ENCODE measurements at regions not wholly inside any gene's neighbourhood (a gene's known extent, or its start where the extent isn't known, plus 50 kb on each side); places are given as distances from the start of the nearest gene placed in this dataset.

- TF ChIP-seq TAF1 (IDR thresholded peaks at IDR 0.05; ENCODE audit: borderline replicate concordance, insufficient read depth, low read length) (no peak), FOXP2 (optimal IDR thresholded peaks at IDR 0.05; ENCODE audit: borderline replicate concordance, extremely low read depth, extremely low read length, insufficient read depth) (no peak), POLR2AphosphoS5 (IDR thresholded peaks at IDR 0.05; ENCODE audit: low read depth, low read length) (no peak), SIN3A (IDR thresholded peaks at IDR 0.05; ENCODE audit: borderline replicate concordance, insufficient read depth, low read length) (no peak), REST (IDR thresholded peaks at IDR 0.05; ENCODE audit: insufficient read depth in 1 of 2, low read depth in 2 of 2, low read length in 2 of 2) (no peak)
These were observed 194.7 kb upstream of the PMEPA1 start for GRCh38 chr20:57904314-57905105.

GRCh38 chr20:57902473-57902872, 192.7 kb upstream of the PMEPA1 start:
- TF ChIP-seq REST (IDR thresholded peaks at IDR 0.05; ENCODE audit: insufficient read depth in 1 of 2, low read depth in 2 of 2, low read length in 2 of 2) (no peak), SIN3A (IDR thresholded peaks at IDR 0.05; ENCODE audit: borderline replicate concordance, insufficient read depth, low read length) (no peak), FOXP2 (optimal IDR thresholded peaks at IDR 0.05; ENCODE audit: borderline replicate concordance, extremely low read depth, extremely low read length, insufficient read depth) (no peak), POLR2AphosphoS5 (IDR thresholded peaks at IDR 0.05; ENCODE audit: low read depth, low read length) (no peak), TAF1 (IDR thresholded peaks at IDR 0.05; ENCODE audit: borderline replicate concordance, insufficient read depth, low read length) (no peak)

- no peak for TF ChIP-seq REST (IDR thresholded peaks at IDR 0.05; ENCODE audit: insufficient read depth in 1 of 2, low read depth in 2 of 2, low read length in 2 of 2)
- no peak for TF ChIP-seq POLR2AphosphoS5 (IDR thresholded peaks at IDR 0.05; ENCODE audit: low read depth, low read length)
- no peak for TF ChIP-seq SIN3A (IDR thresholded peaks at IDR 0.05; ENCODE audit: borderline replicate concordance, insufficient read depth, low read length)
- no peak for TF ChIP-seq TAF1 (IDR thresholded peaks at IDR 0.05; ENCODE audit: borderline replicate concordance, insufficient read depth, low read length)
- TF ChIP-seq FOXP2 (optimal IDR thresholded peaks at IDR 0.05; ENCODE audit: borderline replicate concordance, extremely low read depth, extremely low read length, insufficient read depth) = no peak
These were observed 191.7 kb upstream of the PMEPA1 start for GRCh38 chr20:57901526-57901925.

- TF ChIP-seq REST (IDR thresholded peaks at IDR 0.05; ENCODE audit: insufficient read depth in 1 of 2, low read depth in 2 of 2, low read length in 2 of 2) (no peak), TAF1 (IDR thresholded peaks at IDR 0.05; ENCODE audit: borderline replicate concordance, insufficient read depth, low read length) (no peak), SIN3A (IDR thresholded peaks at IDR 0.05; ENCODE audit: borderline replicate concordance, insufficient read depth, low read length) (no peak), POLR2AphosphoS5 (IDR thresholded peaks at IDR 0.05; ENCODE audit: low read depth, low read length) (no peak), FOXP2 (optimal IDR thresholded peaks at IDR 0.05; ENCODE audit: borderline replicate concordance, extremely low read depth, extremely low read length, insufficient read depth) (no peak)
These were observed 190.6 kb upstream of the PMEPA1 start for GRCh38 chr20:57900226-57900905.
